ENCODE measurements at regions not wholly inside any gene's neighbourhood (a gene's known extent, or its start where the extent isn't known, plus 50 kb on each side); places are given as distances from the start of the nearest gene placed in this dataset.

GRCh38 chr6:114762145-114762544, 419.3 kb upstream of the HS3ST5 start:
- TF ChIP-seq ATF3 (CRISPR knock-in tag; conservative IDR thresholded peaks at IDR 0.05) (no peak), CTCF (IDR thresholded peaks at IDR 0.05) (no peak), RELA (CRISPR knock-in tag; IDR thresholded peaks at IDR 0.05; ENCODE audit: borderline replicate concordance) (no peak), ZNF232 (CRISPR knock-in tag; IDR thresholded peaks at IDR 0.05) (no peak), TEAD4 (CRISPR knock-in tag; IDR thresholded peaks at IDR 0.05) (no peak), AFF4 (CRISPR knock-in tag; IDR thresholded peaks at IDR 0.05; ENCODE audit: borderline replicate concordance) (no peak), NFE2L1 (CRISPR knock-in tag; IDR thresholded peaks at IDR 0.05) (no peak), USF1 (CRISPR knock-in tag; IDR thresholded peaks at IDR 0.05) (no peak)
